LNCAP (cell line): ENCODE measurements at regions not wholly inside any gene's neighbourhood (a gene's known extent, or its start where the extent isn't known, plus 50 kb on each side); places are given as distances from the start of the nearest gene placed in this dataset.

Experiments
- TF ChIP-seq, protein P1 (sequence below): fragments of 450-650 bp; IDR thresholded peaks from 2 replicates; pipeline ENCODE4 v1.5.1; 2017; ENCODE audit warnings: mild to moderate bottlenecking

DNA sequence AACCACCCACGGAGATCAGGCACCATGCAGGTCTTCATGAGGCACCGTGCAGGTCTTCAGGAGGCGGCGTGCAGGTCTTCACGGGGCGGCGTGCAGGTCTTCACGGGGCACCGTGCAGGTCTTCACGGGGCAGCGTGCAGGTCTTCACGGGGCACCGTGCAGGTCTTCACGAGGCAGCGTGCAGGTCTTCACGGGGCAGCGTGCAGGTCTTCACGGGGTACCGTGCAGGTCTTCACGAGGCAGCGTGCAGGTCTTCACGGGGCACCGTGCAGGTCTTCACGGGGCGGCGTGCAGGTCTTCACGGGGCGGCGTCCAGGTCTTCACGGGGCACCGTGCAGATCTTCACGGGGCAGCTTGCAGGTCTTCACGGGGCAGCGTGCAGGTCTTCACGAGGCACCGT is 350.4 kb upstream of the PKDCC start:
- TF ChIP-seq, protein P1, sequence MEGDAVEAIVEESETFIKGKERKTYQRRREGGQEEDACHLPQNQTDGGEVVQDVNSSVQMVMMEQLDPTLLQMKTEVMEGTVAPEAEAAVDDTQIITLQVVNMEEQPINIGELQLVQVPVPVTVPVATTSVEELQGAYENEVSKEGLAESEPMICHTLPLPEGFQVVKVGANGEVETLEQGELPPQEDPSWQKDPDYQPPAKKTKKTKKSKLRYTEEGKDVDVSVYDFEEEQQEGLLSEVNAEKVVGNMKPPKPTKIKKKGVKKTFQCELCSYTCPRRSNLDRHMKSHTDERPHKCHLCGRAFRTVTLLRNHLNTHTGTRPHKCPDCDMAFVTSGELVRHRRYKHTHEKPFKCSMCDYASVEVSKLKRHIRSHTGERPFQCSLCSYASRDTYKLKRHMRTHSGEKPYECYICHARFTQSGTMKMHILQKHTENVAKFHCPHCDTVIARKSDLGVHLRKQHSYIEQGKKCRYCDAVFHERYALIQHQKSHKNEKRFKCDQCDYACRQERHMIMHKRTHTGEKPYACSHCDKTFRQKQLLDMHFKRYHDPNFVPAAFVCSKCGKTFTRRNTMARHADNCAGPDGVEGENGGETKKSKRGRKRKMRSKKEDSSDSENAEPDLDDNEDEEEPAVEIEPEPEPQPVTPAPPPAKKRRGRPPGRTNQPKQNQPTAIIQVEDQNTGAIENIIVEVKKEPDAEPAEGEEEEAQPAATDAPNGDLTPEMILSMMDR, result no peak

DNA sequence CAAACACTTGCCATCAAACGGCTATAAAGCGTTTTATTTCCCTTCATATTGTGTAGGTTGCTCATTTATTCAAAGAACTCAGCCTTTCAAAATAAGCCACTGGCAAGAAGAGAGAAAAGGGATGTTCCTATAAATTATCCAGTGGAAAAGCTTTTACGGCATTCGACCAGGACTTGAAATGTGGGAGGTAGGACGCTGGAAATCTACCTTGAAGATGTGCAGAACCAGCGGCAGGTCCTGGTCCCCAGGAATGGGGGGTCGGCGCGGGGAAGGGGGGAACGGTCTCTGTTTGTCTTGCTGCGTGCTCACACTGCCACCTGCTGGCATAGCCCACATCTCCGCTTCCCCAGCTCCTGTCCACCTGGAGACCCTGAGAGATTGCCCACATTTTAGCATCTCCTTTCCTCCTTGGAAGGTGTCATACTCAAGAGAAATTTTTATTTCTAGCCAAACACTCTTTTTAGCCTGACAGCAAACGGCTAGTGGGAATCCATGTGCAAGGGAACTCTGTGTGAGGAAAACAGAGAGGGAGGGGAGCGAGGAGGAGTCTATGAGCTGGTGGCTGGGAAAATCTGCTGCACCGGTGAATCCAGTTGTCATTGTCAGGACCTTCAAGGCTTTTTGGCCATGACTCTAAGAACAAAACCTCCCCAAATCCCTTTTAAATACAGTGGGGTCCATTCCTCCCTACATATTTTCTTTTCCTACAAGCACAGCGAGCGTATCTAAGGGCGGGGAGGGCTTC is 349.0 kb upstream of the PKDCC start:
- TF ChIP-seq, protein P1, result peak; percentile 72

DNA sequence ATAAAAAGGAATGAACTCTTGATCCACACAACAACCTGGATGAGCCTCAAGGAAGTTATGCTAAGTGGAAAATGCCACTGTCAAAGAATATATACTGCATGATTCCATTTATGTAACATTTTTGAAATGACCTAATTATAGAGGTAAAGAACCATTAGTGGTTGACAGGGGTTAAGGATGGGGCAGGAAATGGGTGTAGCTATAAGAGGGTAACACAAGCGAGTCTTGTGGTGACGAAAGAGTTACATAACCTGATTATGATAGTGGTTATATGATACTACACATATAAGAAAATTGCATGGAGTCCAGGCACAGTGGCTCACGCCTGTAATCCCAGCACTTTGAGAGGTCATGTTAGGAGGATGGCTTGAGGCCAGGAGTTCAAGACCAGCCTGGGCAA is 346.6 kb upstream of the PKDCC start:
- TF ChIP-seq, protein P1, result no peak

DNA sequence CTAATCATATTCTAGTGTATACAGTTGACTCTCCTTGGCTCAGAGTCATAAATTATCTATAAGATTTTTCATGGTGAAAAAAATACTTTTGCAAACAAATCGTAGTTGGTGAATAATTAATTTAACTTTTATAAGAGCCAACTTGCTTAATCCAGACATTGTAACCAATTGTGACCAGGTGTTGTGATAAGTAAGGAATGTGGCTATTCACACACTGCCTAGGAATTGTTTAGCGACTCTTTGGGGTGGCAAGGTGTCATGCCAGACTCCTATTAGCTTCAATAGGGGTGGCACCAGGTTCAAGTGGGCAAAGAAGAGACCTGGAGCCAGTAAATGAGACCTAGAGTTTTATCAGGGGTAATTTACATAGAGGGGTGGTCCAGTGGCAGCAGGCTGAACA is 344.7 kb upstream of the PKDCC start:
- TF ChIP-seq, protein P1, result no peak

DNA sequence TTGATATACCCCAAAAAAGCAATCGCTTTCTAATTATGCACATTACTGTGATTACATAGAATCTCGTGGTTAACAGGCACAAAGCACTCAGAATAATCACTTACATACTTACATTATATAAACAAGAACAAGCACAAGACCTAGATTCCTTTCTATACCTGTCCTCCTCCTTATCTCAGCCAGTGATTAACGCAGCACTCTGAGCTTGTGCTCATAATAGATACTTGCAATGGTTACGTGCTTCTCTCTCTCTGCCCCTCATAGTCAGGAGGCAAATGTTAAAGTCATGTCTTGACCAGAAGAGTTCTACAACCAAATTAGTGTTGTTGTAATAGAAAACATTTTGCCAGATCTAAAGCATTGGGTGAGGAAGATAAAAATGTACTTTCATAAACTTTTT is 342.2 kb upstream of the PKDCC start:
- TF ChIP-seq, protein P1, result no peak

DNA sequence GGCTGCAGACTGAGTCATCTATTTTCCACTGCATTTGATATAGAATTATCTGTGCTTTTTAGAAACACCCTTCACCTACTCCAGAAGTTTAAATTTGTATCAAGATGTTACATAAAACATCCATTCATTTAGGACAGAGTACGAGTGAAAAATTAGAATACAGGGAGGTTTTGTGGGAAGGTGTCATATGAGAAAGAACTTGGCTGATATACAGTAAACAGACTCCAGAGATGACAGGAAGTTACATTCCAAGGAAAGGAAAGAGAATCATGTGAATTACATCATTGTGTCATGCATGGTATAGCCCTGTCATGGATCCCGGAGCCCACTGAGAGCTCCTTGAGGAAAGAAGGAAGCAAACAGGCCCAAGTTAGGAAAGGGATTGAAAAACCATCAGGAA is 341.5 kb upstream of the PKDCC start:
- TF ChIP-seq, protein P1, result no peak

DNA sequence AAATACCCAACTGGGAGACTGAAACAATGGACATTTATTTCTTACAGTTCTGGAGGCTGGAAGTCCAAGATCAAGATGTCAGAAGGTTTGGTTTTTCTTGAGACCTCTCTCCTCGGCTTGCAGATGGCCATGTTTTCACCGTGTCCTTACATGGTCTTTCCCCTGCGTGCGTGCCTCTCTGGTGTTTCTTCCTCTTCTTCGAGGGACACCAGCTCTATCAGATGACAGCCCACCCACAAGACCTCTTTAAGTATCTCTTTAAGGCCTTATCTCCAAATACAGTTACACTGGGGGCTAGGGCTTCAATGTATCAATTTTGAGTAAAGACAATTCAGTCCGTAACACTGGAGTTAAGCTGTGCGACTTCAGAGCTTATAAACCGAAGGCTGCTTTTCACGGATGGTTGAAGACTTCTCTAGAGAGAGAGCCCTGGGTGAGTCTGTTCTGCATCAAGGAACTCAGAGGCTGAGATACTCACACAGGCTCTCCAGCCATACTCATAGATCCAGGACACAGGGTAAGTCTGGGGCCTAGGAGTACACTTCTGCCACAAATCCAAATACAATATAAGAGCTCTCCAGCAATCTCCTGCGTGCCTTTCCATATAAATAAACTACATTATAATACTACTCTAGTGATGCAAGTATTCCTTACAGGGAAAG is 339.9 kb upstream of the PKDCC start:
- TF ChIP-seq, protein P1, result no peak
